Fibroblast of lung (primary cell): ENCODE measurements at regions not wholly inside any gene's neighbourhood (a gene's known extent, or its start where the extent isn't known, plus 50 kb on each side); places are given as distances from the start of the nearest gene placed in this dataset.

Experiments
- DNase-seq, 2 donors: peaks; one replicate each; pipeline versions ENCODE4 v3.0.0 to v3.0.0-alpha.2; 2010; ENCODE audit warnings: low read depth in 2 of 2
- H2AFZ ChIP-seq: 2 replicates; pipeline ENCODE4 v1.5.1; 2012; ENCODE audit warnings: low read length, control low read depth, inconsistent platforms
- H3K27ac ChIP-seq: 2 replicates; pipeline ENCODE4 v1.5.1; 2011; ENCODE audit warnings: low read length, control low read depth; ENCODE audit not compliant: insufficient read depth
- H3K27me3 ChIP-seq: 2 replicates; pipeline ENCODE4 v1.5.1; 2011; ENCODE audit warnings: mild to moderate bottlenecking, low read length; ENCODE audit not compliant: control insufficient read depth, insufficient read depth
- H3K36me3 ChIP-seq: 2 replicates; pipeline ENCODE4 v1.5.1; 2011; ENCODE audit warnings: low read length; ENCODE audit not compliant: control insufficient read depth, insufficient read depth
- H3K4me1 ChIP-seq: 2 replicates; pipeline ENCODE4 v1.5.1; 2011; ENCODE audit warnings: low read length; ENCODE audit not compliant: control insufficient read depth, insufficient read depth; ENCODE audit errors: extremely low read depth
- H3K4me2 ChIP-seq: 2 replicates; pipeline ENCODE4 v1.5.1; 2011; ENCODE audit warnings: low read length, control low read depth; ENCODE audit not compliant: insufficient read depth; ENCODE audit errors: extremely low read depth
- H3K4me3 ChIP-seq, 4 experiments: fragments of 200-600 bp in 1 of 4; sonication (generic) in 1 of 4; replicated peaks in 1 of 4; 2 replicates each; pipeline ENCODE4 v1.5.1; 2011 to 2016; ENCODE audit warnings: low read length in 4 of 4, low read depth in 3 of 4, mild to moderate bottlenecking in 3 of 4, control low read depth in 2 of 4, inconsistent platforms in 1 of 4, mixed read lengths in 1 of 4; ENCODE audit not compliant: insufficient read depth in 1 of 4; ENCODE audit errors: control extremely low read depth in 1 of 4
- H3K79me2 ChIP-seq: 2 replicates; pipeline ENCODE4 v1.5.1; 2012; ENCODE audit warnings: mild to moderate bottlenecking, low read length, inconsistent platforms; ENCODE audit not compliant: control insufficient read depth, insufficient read depth
- H3K9ac ChIP-seq: 2 replicates; pipeline ENCODE4 v1.5.1; 2011; ENCODE audit warnings: mild to moderate bottlenecking, low read length, control low read depth; ENCODE audit not compliant: insufficient read depth
- H3K9me3 ChIP-seq: 2 replicates; pipeline ENCODE4 v1.5.1; 2012; ENCODE audit warnings: low read depth, low read length; ENCODE audit not compliant: control insufficient read depth, insufficient read depth
- H4K20me1 ChIP-seq: 2 replicates; pipeline ENCODE4 v1.5.1; 2011; ENCODE audit warnings: low read length; ENCODE audit not compliant: control insufficient read depth, insufficient read depth; ENCODE audit errors: extremely low read depth
- CTCF ChIP-seq, 2 donors: IDR thresholded peaks in 1 of 2; conservative IDR thresholded peaks in 1 of 2; 1 replicate in 1 of 2; 2 replicates in 1 of 2; pipeline ENCODE4 v1.5.1; 2011 to 2012; ENCODE audit warnings: low read length in 2 of 2, control low read depth in 1 of 2, inconsistent platforms in 1 of 2, low read depth in 1 of 2, mild to moderate bottlenecking in 1 of 2
- EZH2 ChIP-seq: IDR thresholded peaks from 2 replicates; pipeline ENCODE4 v1.5.1; 2012; ENCODE audit warnings: low read length, control low read depth, mild to moderate bottlenecking; ENCODE audit errors: missing control alignments

- Histone ChIP-seq H3K9ac (no peak overlapping the region), H2AFZ (no peak overlapping the region), H4K20me1 (no peaks in the 10 kb centered on the region), H3K9me3 (no peaks in the 10 kb centered on the region), H3K4me1 (no peaks in the 10 kb centered on the region), H3K79me2 (no peaks in the 10 kb centered on the region), H3K36me3 (no peaks in the 10 kb centered on the region), H3K27ac (no peak overlapping the region), H3K4me2 (no peak overlapping the region), H3K27me3 (no peaks in the 10 kb centered on the region), H3K4me3 (no peak overlapping the region)
- no peak for DNase-seq
- TF ChIP-seq CTCF (conservative IDR thresholded peaks at IDR 0.05 in 1 of 2, IDR thresholded peaks at IDR 0.05 in 1 of 2; ENCODE audit: low read depth in 1 of 2, low read length in 2 of 2) = no peak
- no peak for TF ChIP-seq EZH2
Measured at GRCh38 chr9:19840953-19841352, 52.1 kb upstream of the SLC24A2 start.
